ENCODE measurements at regions not wholly inside any gene's neighbourhood (a gene's known extent, or its start where the extent isn't known, plus 50 kb on each side); places are given as distances from the start of the nearest gene placed in this dataset.

DNA sequence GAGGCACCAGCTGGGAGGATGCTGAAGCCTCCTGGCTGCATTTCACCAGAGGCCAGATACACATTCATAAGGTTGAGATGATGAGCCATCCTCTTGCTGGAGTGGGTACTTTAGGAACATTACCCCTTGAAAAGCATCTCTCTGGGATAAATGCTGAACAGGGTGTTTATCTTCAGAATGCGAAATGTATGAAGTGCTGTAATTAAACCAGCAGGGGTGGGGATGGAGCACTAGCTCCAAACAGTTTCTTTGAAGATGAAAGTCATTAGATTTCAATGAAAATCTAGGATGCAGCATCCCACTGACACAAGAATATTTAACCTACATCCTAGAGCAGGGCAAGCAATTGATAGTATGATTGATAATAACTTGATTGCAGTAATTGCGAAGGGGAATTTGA, 158.1 kb downstream of the CYLD start:
- H3K27ac ChIP-seq (ENCODE audit: low read depth, low read length): no peak overlapping the region
- H3K4me1 ChIP-seq (ENCODE audit: control insufficient read depth in 5 of 5, insufficient read depth in 5 of 5, low read length in 5 of 5): no peaks in the 10 kb centered on the region
- H3K36me3 ChIP-seq (ENCODE audit: control insufficient read depth in 5 of 5, insufficient read depth in 5 of 5, low read length in 5 of 5): no peaks in the 10 kb centered on the region
- H3K9me3 ChIP-seq (ENCODE audit: control insufficient read depth in 5 of 5, low read length in 5 of 5): peaks cover 0 to 4% (median 2%) of the 10 kb centered on the region in 5 donors
- no peaks in the 10 kb centered on the region for H3K27me3 ChIP-seq (ENCODE audit: control insufficient read depth in 5 of 5, insufficient read depth in 4 of 5, low read length in 5 of 5)
- H3K4me3 ChIP-seq (ENCODE audit: low read depth in 1 of 5, low read length in 5 of 5): no peak overlapping the region
- H3K9ac ChIP-seq (ENCODE audit: low read length in 5 of 5): no peak overlapping the region

DNA sequence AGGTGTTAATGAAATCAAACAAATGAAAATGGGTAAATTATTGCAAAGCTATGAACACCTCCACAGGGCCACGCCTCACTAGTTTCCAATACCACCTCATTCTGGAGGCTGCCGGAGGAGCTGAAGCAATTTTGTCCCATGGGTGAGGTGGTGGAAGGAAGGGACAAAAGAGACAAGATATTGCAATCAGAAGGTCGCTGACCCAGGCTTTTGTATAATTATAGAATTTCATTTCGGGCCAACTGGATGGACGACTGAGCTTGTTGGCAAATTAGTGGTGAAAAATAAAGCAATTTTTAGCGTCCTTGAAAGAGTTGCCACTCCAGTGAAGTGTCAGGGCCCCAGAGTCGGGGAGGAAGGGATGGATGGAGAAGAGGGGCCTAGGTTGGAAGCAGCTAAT, 147.9 kb downstream of the CYLD start:
- Histone ChIP-seq H3K27me3 (ENCODE audit: control insufficient read depth in 5 of 5, insufficient read depth in 4 of 5, low read length in 5 of 5) (no peaks in the 10 kb centered on the region), H3K36me3 (ENCODE audit: control insufficient read depth in 5 of 5, insufficient read depth in 5 of 5, low read length in 5 of 5) (no peaks in the 10 kb centered on the region), H3K9me3 (ENCODE audit: control insufficient read depth in 5 of 5, low read length in 5 of 5) (peaks cover 0 to 2% (median 0%) of the 10 kb centered on the region in 5 donors), H3K4me1 (ENCODE audit: control insufficient read depth in 5 of 5, insufficient read depth in 5 of 5, low read length in 5 of 5) (no peaks in the 10 kb centered on the region), H3K9ac (ENCODE audit: low read length in 5 of 5) (no peak overlapping the region), H3K4me3 (ENCODE audit: low read depth in 1 of 5, low read length in 5 of 5) (no peak overlapping the region), H3K27ac (ENCODE audit: low read depth, low read length) (no peak overlapping the region)

DNA sequence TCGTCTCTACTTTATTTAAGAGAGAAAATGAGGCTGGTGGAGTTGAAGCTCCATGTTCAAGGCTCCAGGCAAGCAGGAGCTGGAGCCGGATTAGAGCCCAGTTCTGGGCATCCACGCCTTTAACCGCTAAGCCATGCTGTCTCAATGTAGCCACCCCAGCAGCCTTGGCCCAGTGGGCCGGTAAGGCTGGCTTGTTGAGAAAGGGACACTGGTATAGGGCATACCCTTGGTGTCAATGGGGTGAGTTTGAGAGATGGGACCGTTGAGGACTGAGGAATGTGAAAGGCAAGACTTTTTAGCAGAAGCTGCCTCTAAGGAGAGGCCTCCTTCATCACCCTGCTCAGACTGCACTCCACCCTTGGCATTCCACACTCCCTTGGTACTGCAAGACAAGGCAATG, 147.4 kb downstream of the CYLD start:
- no peak overlapping the region for H3K27ac ChIP-seq (ENCODE audit: low read depth, low read length)
- H3K9ac ChIP-seq (ENCODE audit: low read length in 5 of 5): no peak overlapping the region
- no peaks in the 10 kb centered on the region for H3K27me3 ChIP-seq (ENCODE audit: control insufficient read depth in 5 of 5, insufficient read depth in 4 of 5, low read length in 5 of 5)
- H3K9me3 ChIP-seq (ENCODE audit: control insufficient read depth in 5 of 5, low read length in 5 of 5): peaks cover 0 to 2% (median 0%) of the 10 kb centered on the region in 5 donors
- no peak overlapping the region for H3K4me3 ChIP-seq (ENCODE audit: low read depth in 1 of 5, low read length in 5 of 5)
- H3K4me1 ChIP-seq (ENCODE audit: control insufficient read depth in 5 of 5, insufficient read depth in 5 of 5, low read length in 5 of 5): no peaks in the 10 kb centered on the region
- no peaks in the 10 kb centered on the region for H3K36me3 ChIP-seq (ENCODE audit: control insufficient read depth in 5 of 5, insufficient read depth in 5 of 5, low read length in 5 of 5)

DNA sequence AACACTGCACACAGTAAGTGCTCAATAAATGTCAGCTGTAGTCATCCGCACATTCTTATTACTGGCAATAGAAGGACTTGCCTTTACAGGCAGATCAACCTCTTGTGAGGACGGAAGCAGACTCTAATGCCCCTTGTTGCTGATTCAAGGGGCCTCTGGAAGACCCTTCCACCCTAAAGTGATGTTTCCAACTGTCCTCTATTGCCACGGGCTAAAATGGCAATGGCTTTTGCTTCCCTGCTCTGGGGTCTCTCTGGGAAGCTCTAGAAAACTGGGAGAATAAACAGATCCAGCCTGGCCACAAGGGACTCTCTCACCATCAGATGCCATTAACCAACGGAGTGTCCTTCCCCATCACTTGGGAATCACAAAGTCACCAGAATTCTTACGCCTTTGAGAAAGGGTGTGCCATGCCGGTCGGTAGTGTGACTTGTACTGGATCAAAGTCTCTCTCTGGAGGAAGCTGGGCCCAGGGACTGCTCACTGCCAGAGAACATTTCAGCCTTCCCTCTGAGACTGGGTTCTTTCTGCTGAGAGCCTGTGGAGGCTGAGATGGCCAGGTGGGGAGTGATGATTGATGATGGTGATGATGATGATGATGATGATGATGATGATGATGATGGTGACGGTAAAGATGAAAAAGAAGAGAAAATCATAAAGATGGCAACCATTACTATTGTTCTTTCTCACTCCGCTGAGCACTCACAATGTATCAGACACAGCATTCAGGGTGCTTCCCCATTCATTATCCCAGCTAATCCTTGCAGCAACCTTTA, 146.8 kb downstream of the CYLD start:
- Histone ChIP-seq H3K9ac (ENCODE audit: low read length in 5 of 5) (no peak overlapping the region), H3K36me3 (ENCODE audit: control insufficient read depth in 5 of 5, insufficient read depth in 5 of 5, low read length in 5 of 5) (no peaks in the 10 kb centered on the region)

DNA sequence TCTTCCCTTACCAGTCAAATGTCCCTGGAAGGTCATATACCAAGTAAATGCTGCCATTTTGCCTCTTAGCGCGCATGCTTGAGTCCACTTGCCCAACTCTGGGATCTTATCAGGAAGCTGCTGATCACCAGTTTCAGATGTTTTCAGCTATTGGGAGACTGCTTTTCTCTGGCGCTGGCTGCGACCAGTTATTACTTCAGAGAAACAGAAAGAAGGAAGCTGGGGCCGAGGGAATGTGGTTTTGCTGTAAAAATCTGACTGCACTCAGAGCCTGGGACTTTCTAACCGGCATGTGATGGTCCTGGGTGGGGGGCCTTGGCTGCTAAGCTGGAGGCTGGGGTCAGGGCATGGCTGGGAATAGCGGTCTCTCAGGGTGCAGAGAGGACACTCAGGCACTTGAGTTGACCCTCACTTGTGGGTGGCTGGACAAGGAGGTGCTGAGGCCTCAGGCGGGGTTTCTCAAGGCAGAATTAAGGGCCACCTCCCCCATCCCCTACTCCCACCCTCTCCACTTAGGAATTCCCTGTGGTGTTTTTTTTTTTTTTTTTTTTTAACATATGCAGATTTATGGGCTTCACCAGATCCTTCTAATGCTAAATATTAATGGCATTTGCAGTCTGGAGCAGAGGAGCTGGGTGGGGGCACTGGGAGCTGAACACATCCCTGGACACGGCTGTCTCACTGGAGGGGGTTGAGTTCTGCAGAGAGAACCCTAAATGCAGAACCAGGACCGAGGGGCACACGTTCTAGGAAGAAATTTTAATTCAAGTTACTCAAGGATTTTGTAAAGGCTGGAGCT, 145.8 kb downstream of the CYLD start:
- no peak overlapping the region for H3K4me3 ChIP-seq (ENCODE audit: low read depth in 1 of 5, low read length in 5 of 5)
- H3K27ac ChIP-seq (ENCODE audit: low read depth, low read length): no peak overlapping the region
- no peak overlapping the region for H3K9ac ChIP-seq (ENCODE audit: low read length in 5 of 5)
- no peaks in the 10 kb centered on the region for H3K36me3 ChIP-seq (ENCODE audit: control insufficient read depth in 5 of 5, insufficient read depth in 5 of 5, low read length in 5 of 5)
- peaks cover 0 to 6% (median 0%) of the 10 kb centered on the region in 5 donors for H3K9me3 ChIP-seq (ENCODE audit: control insufficient read depth in 5 of 5, low read length in 5 of 5)
- no peaks in the 10 kb centered on the region for H3K4me1 ChIP-seq (ENCODE audit: control insufficient read depth in 5 of 5, insufficient read depth in 5 of 5, low read length in 5 of 5)
- no peaks in the 10 kb centered on the region for H3K27me3 ChIP-seq (ENCODE audit: control insufficient read depth in 5 of 5, insufficient read depth in 4 of 5, low read length in 5 of 5)

More for the DNA sequence above, 146.8 kb downstream of the CYLD start:
- no peak overlapping the region for H3K4me3 ChIP-seq (ENCODE audit: low read depth in 1 of 5, low read length in 5 of 5)
- H3K4me1 ChIP-seq (ENCODE audit: control insufficient read depth in 5 of 5, insufficient read depth in 5 of 5, low read length in 5 of 5): no peaks in the 10 kb centered on the region
- no peak overlapping the region for H3K27ac ChIP-seq (ENCODE audit: low read depth, low read length)
- no peaks in the 10 kb centered on the region for H3K9me3 ChIP-seq (ENCODE audit: control insufficient read depth in 5 of 5, low read length in 5 of 5)
- H3K27me3 ChIP-seq (ENCODE audit: control insufficient read depth in 5 of 5, insufficient read depth in 4 of 5, low read length in 5 of 5): no peaks in the 10 kb centered on the region

DNA sequence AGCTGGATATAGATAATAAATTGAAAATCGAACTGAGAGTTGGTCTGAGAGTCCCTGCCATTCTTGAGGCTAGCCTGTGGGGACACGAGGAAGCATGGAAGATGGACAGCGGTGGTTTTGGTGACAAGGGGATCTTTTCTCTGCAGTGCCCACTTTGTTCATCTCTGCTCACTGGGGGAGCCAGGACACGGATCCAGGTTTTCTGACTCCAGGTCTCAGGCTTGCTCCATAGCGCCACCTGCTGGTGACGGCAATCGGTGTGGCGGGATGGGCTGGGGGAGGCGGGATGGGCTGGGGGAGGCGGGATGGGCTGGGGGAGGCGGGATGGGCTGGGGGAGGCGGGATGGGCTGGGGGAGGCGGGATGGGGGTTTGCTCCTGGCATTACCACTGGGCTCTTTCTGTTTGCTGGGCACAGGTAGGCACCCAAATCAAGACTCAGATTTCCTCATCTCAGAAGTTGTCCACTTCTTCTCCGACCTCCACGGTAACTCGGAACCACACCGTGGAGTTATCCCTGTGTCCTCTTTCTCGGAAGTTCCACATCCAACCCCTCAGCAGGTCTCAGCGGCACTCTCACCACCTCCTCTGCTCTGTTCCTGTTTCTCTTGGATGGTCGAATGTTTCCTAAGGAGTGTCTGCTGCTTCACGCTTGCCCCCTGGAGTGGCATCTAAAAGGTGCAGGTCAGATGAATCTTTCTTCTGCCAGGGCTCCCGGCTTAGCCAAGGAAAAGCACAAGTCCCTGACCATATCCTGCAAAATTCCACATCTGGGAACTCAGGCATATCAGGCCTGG, 142.4 kb downstream of the CYLD start:
- Histone ChIP-seq H3K9me3 (ENCODE audit: control insufficient read depth in 5 of 5, low read length in 5 of 5) (peaks cover 0 to 6% (median 0%) of the 10 kb centered on the region in 5 donors), H3K27me3 (ENCODE audit: control insufficient read depth in 5 of 5, insufficient read depth in 4 of 5, low read length in 5 of 5) (peaks cover 0 to 6% (median 3%) of the 10 kb centered on the region in 5 donors), H3K36me3 (ENCODE audit: control insufficient read depth in 5 of 5, insufficient read depth in 5 of 5, low read length in 5 of 5) (no peaks in the 10 kb centered on the region), H3K9ac (ENCODE audit: low read length in 5 of 5) (no peak overlapping the region), H3K4me1 (ENCODE audit: control insufficient read depth in 5 of 5, insufficient read depth in 5 of 5, low read length in 5 of 5) (no peaks in the 10 kb centered on the region), H3K4me3 (ENCODE audit: low read depth in 1 of 5, low read length in 5 of 5) (no peak overlapping the region), H3K27ac (ENCODE audit: low read depth, low read length) (no peak overlapping the region)

DNA sequence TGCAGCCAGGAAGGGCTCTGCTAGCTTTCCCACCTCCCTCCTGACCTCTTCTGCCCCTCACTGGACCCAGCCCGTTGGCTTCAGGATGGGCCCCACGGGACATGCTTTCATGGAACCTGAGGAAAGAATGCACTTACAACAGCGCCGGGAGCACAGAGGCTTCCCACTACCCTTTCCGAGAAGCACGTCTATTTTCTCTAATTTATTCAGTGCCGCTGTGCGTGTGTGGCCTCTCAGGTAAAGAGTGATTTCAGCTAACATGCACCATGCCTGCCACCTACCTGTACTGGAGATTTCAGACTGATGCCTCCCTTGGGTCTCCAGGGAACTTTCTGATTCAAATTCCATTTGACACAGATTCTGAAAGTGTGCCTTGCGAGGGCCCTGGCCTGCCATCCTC, 140.1 kb downstream of the CYLD start:
- Histone ChIP-seq H3K4me3 (ENCODE audit: low read depth in 1 of 5, low read length in 5 of 5) (no peak overlapping the region), H3K9ac (ENCODE audit: low read length in 5 of 5) (no peak overlapping the region), H3K36me3 (ENCODE audit: control insufficient read depth in 5 of 5, insufficient read depth in 5 of 5, low read length in 5 of 5) (no peaks in the 10 kb centered on the region), H3K9me3 (ENCODE audit: control insufficient read depth in 5 of 5, low read length in 5 of 5) (peaks cover 0 to 6% (median 0%) of the 10 kb centered on the region in 5 donors), H3K27ac (ENCODE audit: low read depth, low read length) (no peak overlapping the region), H3K27me3 (ENCODE audit: control insufficient read depth in 5 of 5, insufficient read depth in 4 of 5, low read length in 5 of 5) (peaks cover 6 to 19% (median 12%) of the 10 kb centered on the region in 5 donors), H3K4me1 (ENCODE audit: control insufficient read depth in 5 of 5, insufficient read depth in 5 of 5, low read length in 5 of 5) (no peaks in the 10 kb centered on the region)

DNA sequence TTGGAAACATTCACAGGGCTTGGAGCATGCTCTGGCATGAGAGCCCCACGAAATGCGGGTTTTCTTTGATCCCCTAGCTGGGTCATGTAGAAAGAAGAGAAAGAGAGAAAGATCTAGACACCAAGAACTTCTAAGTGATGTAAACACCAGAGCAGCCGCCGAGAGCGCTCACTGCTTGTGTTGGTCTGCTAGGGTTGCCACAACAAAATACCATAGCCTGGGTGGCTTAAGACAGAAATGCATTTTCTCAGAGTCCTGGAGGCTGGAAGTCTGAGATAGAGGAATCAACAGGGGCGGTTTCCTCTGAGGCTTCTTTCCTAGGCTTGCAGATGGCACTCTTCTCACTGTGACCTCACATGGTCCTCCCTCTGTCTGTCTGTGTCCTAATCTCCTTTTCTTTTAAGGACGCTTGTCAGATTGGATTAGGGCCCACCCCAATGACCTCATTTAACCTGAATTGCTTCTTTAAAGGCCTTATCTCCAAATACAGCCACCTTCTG, 139.5 kb downstream of the CYLD start:
- no peak overlapping the region for H3K27ac ChIP-seq (ENCODE audit: low read depth, low read length)
- peaks cover 6 to 19% (median 12%) of the 10 kb centered on the region in 5 donors for H3K27me3 ChIP-seq (ENCODE audit: control insufficient read depth in 5 of 5, insufficient read depth in 4 of 5, low read length in 5 of 5)
- peaks cover 0 to 6% (median 0%) of the 10 kb centered on the region in 5 donors for H3K9me3 ChIP-seq (ENCODE audit: control insufficient read depth in 5 of 5, low read length in 5 of 5)
- H3K36me3 ChIP-seq (ENCODE audit: control insufficient read depth in 5 of 5, insufficient read depth in 5 of 5, low read length in 5 of 5): no peaks in the 10 kb centered on the region
- H3K9ac ChIP-seq (ENCODE audit: low read length in 5 of 5): no peak overlapping the region
- no peaks in the 10 kb centered on the region for H3K4me1 ChIP-seq (ENCODE audit: control insufficient read depth in 5 of 5, insufficient read depth in 5 of 5, low read length in 5 of 5)
- H3K4me3 ChIP-seq (ENCODE audit: low read depth in 1 of 5, low read length in 5 of 5): no peak overlapping the region

DNA sequence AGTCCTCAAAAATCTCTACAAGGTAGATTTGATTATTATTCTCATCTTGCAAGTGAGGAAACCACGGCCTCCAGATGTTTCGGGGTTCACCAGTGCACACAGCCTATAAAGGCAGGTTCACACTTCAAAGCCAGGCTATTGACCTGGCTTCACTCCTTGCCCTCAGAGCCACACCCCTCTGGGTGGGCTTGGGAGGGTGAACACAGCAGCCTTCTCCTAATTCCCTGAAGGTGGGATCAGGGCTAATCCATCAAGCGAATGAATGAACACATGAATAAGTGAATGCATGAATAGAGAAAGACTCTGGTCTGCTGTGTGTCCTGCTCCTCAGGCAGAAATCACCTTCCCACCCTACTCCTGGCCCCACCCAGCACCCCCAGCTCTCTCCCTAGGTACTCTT, 139.0 kb downstream of the CYLD start:
- Histone ChIP-seq H3K36me3 (ENCODE audit: control insufficient read depth in 5 of 5, insufficient read depth in 5 of 5, low read length in 5 of 5) (no peaks in the 10 kb centered on the region), H3K4me3 (ENCODE audit: low read depth in 1 of 5, low read length in 5 of 5) (no peak overlapping the region), H3K9ac (ENCODE audit: low read length in 5 of 5) (no peak overlapping the region), H3K4me1 (ENCODE audit: control insufficient read depth in 5 of 5, insufficient read depth in 5 of 5, low read length in 5 of 5) (no peaks in the 10 kb centered on the region), H3K9me3 (ENCODE audit: control insufficient read depth in 5 of 5, low read length in 5 of 5) (peaks cover 0 to 6% (median 0%) of the 10 kb centered on the region in 5 donors), H3K27me3 (ENCODE audit: control insufficient read depth in 5 of 5, insufficient read depth in 4 of 5, low read length in 5 of 5) (peaks cover 6 to 19% (median 12%) of the 10 kb centered on the region in 5 donors), H3K27ac (ENCODE audit: low read depth, low read length) (no peak overlapping the region)
